Hepatocyte (in vitro differentiated cells): ENCODE measurements at regions not wholly inside any gene's neighbourhood (a gene's known extent, or its start where the extent isn't known, plus 50 kb on each side); places are given as distances from the start of the nearest gene placed in this dataset.

Experiments
- DNase-seq: peaks from one replicate; pipeline ENCODE4 v3.0.0-alpha.2; 2016; ENCODE audit warnings: low spot score
- H2AFZ ChIP-seq: fragments of 200-600 bp; sonication (generic); 2 replicates; pipeline ENCODE4 v1.6.0; 2016; ENCODE audit warnings: antibody characterized with exemption, mild to moderate bottlenecking
- H3K27ac ChIP-seq: fragments of 200-600 bp; sonication (generic); 2 replicates; pipeline ENCODE4 v1.5.1; 2016; ENCODE audit warnings: mild to moderate bottlenecking
- H3K27me3 ChIP-seq: fragments of 200-600 bp; sonication (generic); 2 replicates; pipeline ENCODE4 v1.6.1; 2016
- H3K36me3 ChIP-seq: fragments of 200-600 bp; sonication (generic); replicated peaks from 2 replicates; pipeline ENCODE4 v1.5.1; 2016; ENCODE audit warnings: low read depth; ENCODE audit not compliant: insufficient read depth
- H3K4me1 ChIP-seq: fragments of 200-600 bp; sonication (generic); 2 replicates; pipeline ENCODE4 v1.5.1; 2016; ENCODE audit warnings: mild to moderate bottlenecking, moderate library complexity; ENCODE audit not compliant: insufficient read depth
- H3K4me2 ChIP-seq: fragments of 200-600 bp; sonication (generic); 2 replicates; pipeline ENCODE4 v1.6.0; 2016
- H3K4me3 ChIP-seq: fragments of 200-600 bp; sonication (generic); 2 replicates; pipeline ENCODE4 v1.5.1; 2016; ENCODE audit warnings: mild to moderate bottlenecking
- H3K79me2 ChIP-seq: fragments of 200-600 bp; sonication (generic); 2 replicates; pipeline ENCODE4 v1.6.0; 2017; ENCODE audit warnings: mild to moderate bottlenecking
- H3K9me2 ChIP-seq: fragments of 200-600 bp; sonication (generic); replicated peaks from 2 replicates; pipeline ENCODE4 v1.6.0; 2017; ENCODE audit warnings: mild to moderate bottlenecking; ENCODE audit not compliant: insufficient read depth
- H3K9me3 ChIP-seq: fragments of 200-600 bp; sonication (generic); 2 replicates; pipeline ENCODE4 v1.5.1; 2016; ENCODE audit warnings: low read depth, mild to moderate bottlenecking
- H4K20me1 ChIP-seq: fragments of 200-600 bp; sonication (generic); 2 replicates; pipeline ENCODE4 v1.6.0; 2016; ENCODE audit warnings: mild to moderate bottlenecking; ENCODE audit not compliant: insufficient read depth, poor library complexity, severe bottlenecking
- CTCF ChIP-seq: fragments of 200-600 bp; sonication (generic); IDR thresholded peaks from 2 replicates; pipeline ENCODE4 v1.5.1; 2016; ENCODE audit warnings: antibody characterized with exemption, mild to moderate bottlenecking; ENCODE audit not compliant: poor library complexity
- EZH2 ChIP-seq: fragments of 200-600 bp; sonication (generic); IDR thresholded peaks from 2 replicates; pipeline ENCODE4 v1.6.1; 2016; ENCODE audit warnings: antibody characterized with exemption, mild to moderate bottlenecking, borderline replicate concordance
- EZH2phosphoT487 ChIP-seq: fragments of 200-600 bp; sonication (generic); IDR thresholded peaks from one replicate; pipeline ENCODE4 v1.6.1; 2018; ENCODE audit warnings: antibody characterized with exemption, mild to moderate bottlenecking, low read depth, moderate library complexity; ENCODE audit not compliant: unreplicated experiment, severe bottlenecking
- WGBS: methylation state at CpG from one replicate; pipeline ENCODE4 v1.1.6; 2016; ENCODE audit warnings: low lambda C conversion rate; ENCODE audit errors: missing lambda C conversion rate; 5-methylcytosine and 5-hydroxymethylcytosine counted together

- DNase-seq = peak; percentile 53
- WGBS = 74% methylated on average over 3 of the region's 3 CpGs
- no peaks in the 10 kb centered on the region for H3K9me2 ChIP-seq
- H3K79me2 ChIP-seq = no peaks in the 10 kb centered on the region
- no peaks in the 10 kb centered on the region for H3K27me3 ChIP-seq
- no peak overlapping the region for H2AFZ ChIP-seq
- TF ChIP-seq EZH2phosphoT487 (no peak), EZH2 (no peak), CTCF (no peak)
- no peaks in the 10 kb centered on the region for H3K36me3 ChIP-seq
- no peaks in the 10 kb centered on the region for H3K9me3 ChIP-seq
- no peaks in the 10 kb centered on the region for H4K20me1 ChIP-seq
- no peak overlapping the region for H3K4me2 ChIP-seq
- peak overlapping the region; percentile 51 for H3K27ac ChIP-seq
- H3K4me1 ChIP-seq = no peaks in the 10 kb centered on the region
- no peak overlapping the region for H3K4me3 ChIP-seq
Observed at GRCh38 chr11:110908401-110909105, 196.3 kb upstream of the ARHGAP20 start.

- TF ChIP-seq EZH2 (no peak), EZH2phosphoT487 (no peak), CTCF (no peak)
- H3K4me2 ChIP-seq = no peak overlapping the region
Observed at GRCh38 chr11:110907629-110908028, 195.4 kb upstream of the ARHGAP20 start.

DNA sequence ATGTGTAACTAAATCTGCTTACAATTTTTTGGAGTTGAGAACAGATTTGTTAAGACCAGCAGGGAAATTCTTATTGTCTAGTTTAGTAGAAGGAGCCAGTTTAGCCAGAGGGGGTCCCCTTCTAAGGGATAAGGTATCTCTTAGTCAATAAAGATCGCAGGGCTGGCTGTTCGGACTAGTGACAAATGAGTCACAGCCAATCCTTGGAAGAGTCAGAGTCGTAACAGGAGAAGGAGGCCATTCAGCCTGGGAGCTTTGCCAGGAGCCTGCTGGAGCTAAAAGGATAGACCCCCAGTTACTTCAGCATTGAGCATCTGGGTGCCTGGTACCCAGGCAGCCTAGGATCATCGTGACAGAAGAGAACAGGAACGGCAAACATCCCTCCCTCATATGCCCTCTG lies 191.6 kb upstream of the ARHGAP20 start:
- DNase-seq = peak; percentile 24

More at GRCh38 chr11:110907629-110908028, 195.4 kb upstream of the ARHGAP20 start:
- no peaks in the 10 kb centered on the region for H3K27me3 ChIP-seq
- H3K9me2 ChIP-seq = no peaks in the 10 kb centered on the region
- no peaks in the 10 kb centered on the region for H3K79me2 ChIP-seq
- WGBS = 48% methylated on average over 1 of the region's 1 CpG
- H3K4me1 ChIP-seq = no peaks in the 10 kb centered on the region
- H3K9me3 ChIP-seq = no peaks in the 10 kb centered on the region
- H3K27ac ChIP-seq = no peak overlapping the region
- peak; percentile 13 for DNase-seq
- H4K20me1 ChIP-seq = no peaks in the 10 kb centered on the region
- no peaks in the 10 kb centered on the region for H3K36me3 ChIP-seq
- H3K4me3 ChIP-seq = no peak overlapping the region
- no peak overlapping the region for H2AFZ ChIP-seq

More for the DNA sequence above, 191.6 kb upstream of the ARHGAP20 start:
- Histone ChIP-seq H3K79me2 (no peaks in the 10 kb centered on the region), H3K27me3 (no peaks in the 10 kb centered on the region), H3K4me1 (no peaks in the 10 kb centered on the region), H2AFZ (no peak overlapping the region), H3K4me2 (no peak overlapping the region), H3K4me3 (no peak overlapping the region), H3K9me3 (no peaks in the 10 kb centered on the region), H3K27ac (no peak overlapping the region), H4K20me1 (no peaks in the 10 kb centered on the region), H3K9me2 (no peaks in the 10 kb centered on the region), H3K36me3 (no peaks in the 10 kb centered on the region)
- TF ChIP-seq CTCF = no peak
- 39% methylated on average over 5 of the region's 5 CpGs for WGBS
